ENCODE measurements at regions not wholly inside any gene's neighbourhood (a gene's known extent, or its start where the extent isn't known, plus 50 kb on each side); places are given as distances from the start of the nearest gene placed in this dataset.

- no peak for TF ChIP-seq CTCF (IDR thresholded peaks at IDR 0.05; ENCODE audit: insufficient read depth, low read length, poor library complexity, severe bottlenecking)
- TF ChIP-seq EZH2phosphoT487 (conservative IDR thresholded peaks at IDR 0.05; ENCODE audit: low read length): no peak
- Histone ChIP-seq H3K79me2 (ENCODE audit: insufficient read depth, low read length) (no peaks in the 10 kb centered on the region), H3K9me2 (replicated peaks; ENCODE audit: insufficient read depth, low read length) (no peaks in the 10 kb centered on the region), H3F3A (ENCODE audit: insufficient read depth) (no peaks in the 10 kb centered on the region), H3K4me3 (ENCODE audit: insufficient read depth, low read length, poor library complexity, severe bottlenecking) (no peak overlapping the region), H3K36me3 (ENCODE audit: low read length) (no peaks in the 10 kb centered on the region), H4K20me1 (ENCODE audit: low read depth, low read length) (no peaks in the 10 kb centered on the region), H3K9ac (ENCODE audit: low read length) (no peak overlapping the region), H3K9me3 (ENCODE audit: insufficient read depth, low read length) (no peaks in the 10 kb centered on the region), H2AFZ (ENCODE audit: low read depth, low read length, severe bottlenecking) (no peak overlapping the region), H3K4me2 (ENCODE audit: low read depth, low read length, poor library complexity, severe bottlenecking) (no peak overlapping the region), H3K27ac (ENCODE audit: low read depth, low read length) (no peak overlapping the region), H3K27me3 (ENCODE audit: low read length) (no peaks in the 10 kb centered on the region)
These were observed 276.3 kb upstream of the CRY1 start for GRCh38 chr12:107369679-107370078.

- Histone ChIP-seq H3K27me3 (ENCODE audit: low read length) (no peaks in the 10 kb centered on the region), H2AFZ (ENCODE audit: low read depth, low read length, severe bottlenecking) (no peak overlapping the region), H3K27ac (ENCODE audit: low read depth, low read length) (no peak overlapping the region), H3K9me2 (replicated peaks; ENCODE audit: insufficient read depth, low read length) (no peaks in the 10 kb centered on the region), H3K9me3 (ENCODE audit: insufficient read depth, low read length) (no peaks in the 10 kb centered on the region), H3K9ac (ENCODE audit: low read length) (no peak overlapping the region), H3K4me3 (ENCODE audit: insufficient read depth, low read length, poor library complexity, severe bottlenecking) (no peak overlapping the region), H4K20me1 (ENCODE audit: low read depth, low read length) (no peaks in the 10 kb centered on the region), H3K79me2 (ENCODE audit: insufficient read depth, low read length) (no peaks in the 10 kb centered on the region), H3K36me3 (ENCODE audit: low read length) (no peaks in the 10 kb centered on the region), H3K4me2 (ENCODE audit: low read depth, low read length, poor library complexity, severe bottlenecking) (no peak overlapping the region), H3F3A (ENCODE audit: insufficient read depth) (no peaks in the 10 kb centered on the region)
- TF ChIP-seq CTCF (IDR thresholded peaks at IDR 0.05; ENCODE audit: insufficient read depth, low read length, poor library complexity, severe bottlenecking) (no peak), EZH2phosphoT487 (conservative IDR thresholded peaks at IDR 0.05; ENCODE audit: low read length) (no peak)
These were observed 278.9 kb upstream of the CRY1 start for GRCh38 chr12:107372229-107372658.

- Histone ChIP-seq H3F3A (ENCODE audit: insufficient read depth) (no peaks in the 10 kb centered on the region), H3K4me3 (ENCODE audit: insufficient read depth, low read length, poor library complexity, severe bottlenecking) (no peak overlapping the region), H3K4me2 (ENCODE audit: low read depth, low read length, poor library complexity, severe bottlenecking) (no peak overlapping the region), H3K27ac (ENCODE audit: low read depth, low read length) (no peak overlapping the region), H2AFZ (ENCODE audit: low read depth, low read length, severe bottlenecking) (no peak overlapping the region), H3K9ac (ENCODE audit: low read length) (no peak overlapping the region), H4K20me1 (ENCODE audit: low read depth, low read length) (no peaks in the 10 kb centered on the region), H3K9me3 (ENCODE audit: insufficient read depth, low read length) (no peaks in the 10 kb centered on the region), H3K27me3 (ENCODE audit: low read length) (no peaks in the 10 kb centered on the region), H3K9me2 (replicated peaks; ENCODE audit: insufficient read depth, low read length) (no peaks in the 10 kb centered on the region), H3K79me2 (ENCODE audit: insufficient read depth, low read length) (no peaks in the 10 kb centered on the region), H3K36me3 (ENCODE audit: low read length) (no peaks in the 10 kb centered on the region)
- no peak for TF ChIP-seq EZH2phosphoT487 (conservative IDR thresholded peaks at IDR 0.05; ENCODE audit: low read length)
- no peak for TF ChIP-seq CTCF (IDR thresholded peaks at IDR 0.05; ENCODE audit: insufficient read depth, low read length, poor library complexity, severe bottlenecking)
These were observed 280.0 kb upstream of the CRY1 start for GRCh38 chr12:107373238-107373809.

All from SU-DHL-6 (cell line).